GM12892 (cell line): ENCODE measurements at regions not wholly inside any gene's neighbourhood (a gene's known extent, or its start where the extent isn't known, plus 50 kb on each side); places are given as distances from the start of the nearest gene placed in this dataset.
"Not testable (repeated sequence)": the region's sequence is repeated elsewhere in the genome, so short reads cannot be mapped to it uniquely, and the experiment has no call there.

ENCODE experiments used
- POLR2A ChIP-seq: IDR thresholded peaks from 2 replicates; pipeline ENCODE4 v1.6.1; 2011; ENCODE audit warnings: low read depth, low read length, control low read depth
- POLR2AphosphoS5 ChIP-seq: IDR thresholded peaks from 2 replicates; pipeline ENCODE4 v1.6.1; 2011; ENCODE audit warnings: low read depth, low read length, control low read depth
- TAF1 ChIP-seq: IDR thresholded peaks from 2 replicates; pipeline ENCODE4 v1.6.1; 2011; ENCODE audit warnings: low read depth, mild to moderate bottlenecking, control low read depth, low read length, borderline replicate concordance

GRCh38 chr5:92610435-92610834 lies 970.6 kb downstream of the NR2F1-AS1 start:
- TF ChIP-seq POLR2AphosphoS5, POLR2A, TAF1: not testable (repeated sequence)
